A673 (cell line): ENCODE measurements at regions not wholly inside any gene's neighbourhood (a gene's known extent, or its start where the extent isn't known, plus 50 kb on each side); places are given as distances from the start of the nearest gene placed in this dataset.

Experiments
- BruUV-seq: library from RNA; stranded (reverse); fragments of 400-500 nt; replicated peaks from 2 replicates; lab custom pipeline; 2021; lab: Mats Ljungman, UMichigan
- CTCF ChIA-PET: fragments of 300-600 bp; sonication (Branson Sonifier 250); formaldehyde crosslinking; loops from one replicate; lab custom pipeline; 2022; ENCODE audit warnings: antibody characterized with exemption; lab: Charles Lee
- POLR2A ChIA-PET: fragments of 300-600 bp; sonication (Branson Sonifier 250); formaldehyde crosslinking; loops from one replicate; lab custom pipeline; 2022; ENCODE audit warnings: antibody characterized with exemption; ENCODE audit not compliant: low non-redundant PET; lab: Charles Lee
- DNase-seq: peaks from one replicate; pipeline ENCODE4 v3.0.0-alpha.2; 2015; ENCODE audit warnings: low spot score
- H3K27ac ChIP-seq: fragments of 200-600 bp; sonication (generic); 2 replicates; pipeline ENCODE4 v1.5.1; 2016; ENCODE audit warnings: mixed run types, low read depth, mild to moderate bottlenecking, mixed read lengths, antibody characterized with exemption, low read length; ENCODE audit not compliant: poor library complexity, severe bottlenecking
- H3K27me3 ChIP-seq: fragments of 200-600 bp; sonication (generic); replicated peaks from 2 replicates; pipeline ENCODE4 v1.6.1; 2017; ENCODE audit warnings: mixed run types, low read depth, mild to moderate bottlenecking, mixed read lengths, antibody characterized with exemption, low read length; ENCODE audit not compliant: insufficient read depth, poor library complexity
- H3K36me3 ChIP-seq: fragments of 200-600 bp; sonication (generic); 2 replicates; pipeline ENCODE4 v1.6.1; 2016; ENCODE audit warnings: mixed run types, mild to moderate bottlenecking, mixed read lengths, antibody characterized with exemption, low read length; ENCODE audit not compliant: insufficient read depth, poor library complexity, severe bottlenecking
- H3K4me1 ChIP-seq: fragments of 200-600 bp; sonication (generic); 2 replicates; pipeline ENCODE4 v1.6.1; 2017; ENCODE audit warnings: mixed run types, mild to moderate bottlenecking, mixed read lengths, antibody characterized with exemption, low read length; ENCODE audit not compliant: insufficient read depth, poor library complexity, severe bottlenecking
- H3K4me3 ChIP-seq: fragments of 200-600 bp; sonication (generic); 2 replicates; pipeline ENCODE4 v1.5.1; 2016; ENCODE audit warnings: low read depth, mixed run types, mild to moderate bottlenecking, mixed read lengths, low read length; ENCODE audit not compliant: poor library complexity, severe bottlenecking
- H3K9me3 ChIP-seq: fragments of 200-600 bp; sonication (generic); 2 replicates; pipeline ENCODE4 v1.6.1; 2016; ENCODE audit warnings: mixed run types, low read depth, mild to moderate bottlenecking, mixed read lengths, antibody characterized with exemption, low read length; ENCODE audit not compliant: poor library complexity, severe bottlenecking
- EZH2 ChIP-seq: fragments of 200-600 bp; sonication (generic); IDR thresholded peaks from 2 replicates; pipeline ENCODE4 v1.6.1; 2017; ENCODE audit warnings: borderline replicate concordance, low read depth, mild to moderate bottlenecking, mixed read lengths, antibody characterized with exemption, low read length; ENCODE audit not compliant: poor library complexity, severe bottlenecking
- intact Hi-C: fragments of 100-400 bp; cut with micrococcal nuclease; formaldehyde crosslinking; loops from one replicate; pipeline ENCODE4 v1.10.0; 2022; ENCODE audit not compliant: unreplicated experiment
- TF ChIP-seq, protein P1 (sequence below): fragments of 300-800, 200-600 bp; sonication (generic); conservative IDR thresholded peaks from 2 replicates; pipeline ENCODE4 v1.5.1; 2017; ENCODE audit warnings: low read depth, mild to moderate bottlenecking, antibody characterized with exemption, low read length, moderate library complexity, mixed read lengths

GRCh38 chr22:25354456-25354855 is 135.0 kb downstream of the CRYBB2 start:
- peaks cover 17% of the 10 kb centered on the region for H3K36me3 ChIP-seq
- no peaks in the 10 kb centered on the region for H3K4me1 ChIP-seq
- H3K4me3 ChIP-seq, result no peak overlapping the region
- intact Hi-C loops, result no loop called here
- no TSS peak for BruUV-seq
- H3K9me3 ChIP-seq, result no peaks in the 10 kb centered on the region
- TF ChIP-seq, protein P1, sequence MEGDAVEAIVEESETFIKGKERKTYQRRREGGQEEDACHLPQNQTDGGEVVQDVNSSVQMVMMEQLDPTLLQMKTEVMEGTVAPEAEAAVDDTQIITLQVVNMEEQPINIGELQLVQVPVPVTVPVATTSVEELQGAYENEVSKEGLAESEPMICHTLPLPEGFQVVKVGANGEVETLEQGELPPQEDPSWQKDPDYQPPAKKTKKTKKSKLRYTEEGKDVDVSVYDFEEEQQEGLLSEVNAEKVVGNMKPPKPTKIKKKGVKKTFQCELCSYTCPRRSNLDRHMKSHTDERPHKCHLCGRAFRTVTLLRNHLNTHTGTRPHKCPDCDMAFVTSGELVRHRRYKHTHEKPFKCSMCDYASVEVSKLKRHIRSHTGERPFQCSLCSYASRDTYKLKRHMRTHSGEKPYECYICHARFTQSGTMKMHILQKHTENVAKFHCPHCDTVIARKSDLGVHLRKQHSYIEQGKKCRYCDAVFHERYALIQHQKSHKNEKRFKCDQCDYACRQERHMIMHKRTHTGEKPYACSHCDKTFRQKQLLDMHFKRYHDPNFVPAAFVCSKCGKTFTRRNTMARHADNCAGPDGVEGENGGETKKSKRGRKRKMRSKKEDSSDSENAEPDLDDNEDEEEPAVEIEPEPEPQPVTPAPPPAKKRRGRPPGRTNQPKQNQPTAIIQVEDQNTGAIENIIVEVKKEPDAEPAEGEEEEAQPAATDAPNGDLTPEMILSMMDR, result no peak
- TF ChIP-seq EZH2, result no peak
- ChIA-PET POLR2A (no interaction called here), CTCF (interaction anchor here (0.6 kb wide), 1 partner anchor 333 kb away, joined by 4 read pairs; no protein-coding TSS in a partner anchor)
- no peak overlapping the region for H3K27ac ChIP-seq
- H3K27me3 ChIP-seq, result no peaks in the 10 kb centered on the region
- no peak for DNase-seq

DNA sequence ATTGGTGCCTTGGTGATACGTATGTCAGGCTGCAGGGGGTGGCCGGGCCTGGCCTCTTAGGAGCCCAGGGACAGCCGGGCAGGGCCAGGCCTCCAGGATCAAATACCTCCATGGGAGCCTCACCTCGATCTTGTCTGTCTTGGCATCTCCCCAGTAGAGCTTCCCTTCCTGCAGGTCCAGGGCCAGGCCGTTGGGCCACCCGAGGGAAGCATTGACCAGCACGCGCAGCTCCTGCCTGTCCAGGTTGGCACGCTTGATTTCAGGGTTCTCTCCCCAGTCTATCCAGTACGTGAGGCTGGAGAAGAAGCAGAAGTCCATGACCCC is 137.7 kb downstream of the CRYBB2 start:
- Histone ChIP-seq H3K27me3 (no peaks in the 10 kb centered on the region), H3K36me3 (peaks cover 17% of the 10 kb centered on the region), H3K4me1 (no peaks in the 10 kb centered on the region), H3K9me3 (no peaks in the 10 kb centered on the region), H3K4me3 (no peak overlapping the region), H3K27ac (no peak overlapping the region)
- DNase-seq, result no peak
- no peak for TF ChIP-seq EZH2
- TF ChIP-seq, protein P1, result no peak
- POLR2A ChIA-PET, result no interaction called here
- intact Hi-C loops, result no loop called here
- CTCF ChIA-PET, result no interaction called here
- no TSS peak for BruUV-seq

DNA sequence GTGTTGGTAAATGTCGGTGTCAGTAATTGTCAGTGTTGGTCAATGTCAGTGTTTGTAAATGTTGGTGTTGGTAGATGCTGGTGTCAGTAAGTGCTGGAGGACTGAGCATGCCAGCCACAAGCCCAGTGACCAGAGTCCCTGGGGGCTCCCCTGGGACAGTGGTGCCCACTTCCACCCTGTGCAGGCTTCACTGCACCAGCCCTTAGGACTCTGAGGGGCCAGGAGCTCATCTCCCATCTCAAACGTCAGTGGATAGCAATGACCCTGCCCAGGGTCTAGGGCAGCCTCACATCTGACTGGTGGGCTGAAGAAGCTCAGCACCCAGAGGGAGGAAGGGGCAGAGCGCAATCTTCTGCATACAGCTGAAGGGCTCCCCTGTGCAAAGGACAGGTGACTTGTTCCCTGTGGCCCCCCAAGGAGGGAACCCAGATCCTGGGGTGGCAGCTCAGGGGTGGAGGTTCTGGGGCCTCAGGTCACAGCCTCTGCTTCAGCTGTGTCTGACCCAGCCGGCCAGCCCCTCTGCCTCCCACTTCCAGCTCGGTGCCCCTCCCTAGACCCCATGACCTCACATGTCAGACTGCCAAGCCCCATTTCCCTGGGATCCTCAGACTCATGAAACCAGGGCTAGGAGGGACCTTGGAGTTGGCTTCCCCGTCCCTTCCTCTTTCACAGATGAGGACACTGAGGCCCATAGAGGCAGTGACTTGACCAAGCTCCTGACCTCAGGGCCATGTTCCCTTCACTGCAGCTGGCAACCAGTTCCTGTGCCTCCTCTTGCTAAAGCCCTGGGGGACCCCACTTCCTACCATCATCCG is 138.4 kb downstream of the CRYBB2 start:
- ChIA-PET CTCF (no interaction called here), POLR2A (no interaction called here)
- BruUV-seq, result no TSS peak
- Histone ChIP-seq H3K4me3 (no peak overlapping the region), H3K27ac (no peak overlapping the region), H3K9me3 (no peaks in the 10 kb centered on the region), H3K4me1 (no peaks in the 10 kb centered on the region), H3K27me3 (no peaks in the 10 kb centered on the region), H3K36me3 (peaks cover 15% of the 10 kb centered on the region)
- no peak for DNase-seq
- intact Hi-C loops, result no loop called here
- TF ChIP-seq EZH2, result no peak
- TF ChIP-seq, protein P1, result no peak
